ENCODE measurements at regions not wholly inside any gene's neighbourhood (a gene's known extent, or its start where the extent isn't known, plus 50 kb on each side); places are given as distances from the start of the nearest gene placed in this dataset.

DNA sequence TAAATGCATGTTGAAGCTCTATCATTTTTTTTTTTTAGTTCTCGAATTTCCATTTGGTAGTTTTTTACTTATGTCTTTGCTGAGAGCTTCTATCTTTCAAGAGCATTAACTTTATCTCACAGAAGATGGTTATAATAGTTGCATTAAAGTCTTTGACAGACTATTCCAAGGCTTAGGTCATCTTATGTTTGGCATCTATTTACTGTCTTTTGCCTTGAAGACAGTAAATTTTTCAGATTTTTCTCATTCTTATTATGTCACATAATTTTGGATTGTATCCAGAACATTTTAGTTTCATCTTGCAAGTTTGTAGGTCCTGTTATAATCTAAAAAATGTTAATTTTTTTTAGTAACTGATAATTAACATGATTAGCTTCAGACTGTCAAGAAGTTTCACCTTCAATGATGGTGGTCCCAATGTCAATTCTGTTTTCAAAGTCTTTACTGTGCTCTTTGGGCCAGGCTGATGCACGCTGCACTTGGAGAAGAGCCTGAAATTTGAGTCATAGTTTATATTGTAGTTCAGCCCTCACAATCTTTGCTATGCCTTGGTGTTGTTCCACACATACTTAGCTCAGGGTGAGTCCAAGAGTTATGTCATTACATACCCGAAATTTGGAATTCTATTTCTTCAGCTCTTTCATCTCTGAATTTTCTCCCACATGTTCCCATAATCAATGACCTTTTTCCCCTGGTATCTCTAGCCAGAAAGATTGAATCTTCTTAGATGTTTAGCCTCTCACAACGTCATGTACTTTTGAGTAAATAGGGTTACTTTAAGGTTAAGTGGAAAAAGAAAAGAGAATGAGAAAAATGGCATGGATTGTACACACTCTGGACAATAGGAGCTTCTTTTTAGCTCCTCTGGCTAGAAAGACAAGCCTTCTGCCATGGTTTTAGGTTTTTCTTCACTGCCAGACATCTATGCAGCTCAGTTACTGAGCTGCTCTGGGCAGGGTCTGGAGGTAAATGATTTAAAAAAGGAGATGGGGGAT is 110.3 kb upstream of the BTBD3 start:
- Histone ChIP-seq H3K4me1 (ENCODE audit: control insufficient read depth, insufficient read depth, low read length) (no peaks in the 10 kb centered on the region), H3K4me3 (ENCODE audit: low read depth in 2 of 2, low read length in 2 of 2) (no peak overlapping the region), H3K36me3 (ENCODE audit: control insufficient read depth, insufficient read depth, low read length) (no peaks in the 10 kb centered on the region), H3K9me3 (ENCODE audit: control insufficient read depth, insufficient read depth, low read depth, low read length) (no peaks in the 10 kb centered on the region), H3K27ac (ENCODE audit: low read length) (no peak overlapping the region), H3K27me3 (ENCODE audit: control insufficient read depth, insufficient read depth, low read length) (no peaks in the 10 kb centered on the region; the same call in 1 of the 2 replicates)
- no peak for ATAC-seq
- BruUV-seq (replicated peaks), result no TSS peak
- CTCF ChIA-PET, result no interaction called here
- DNase-seq (ENCODE audit: low read depth, low spot score), result no peak
- in situ Hi-C loops (cut with HindIII; ENCODE audit: low pct_unique_long_range_greater_than_20kb, low sequenced_read_pairs) (no loop called here), intact Hi-C loops (cut with micrococcal nuclease; ENCODE audit: unreplicated experiment) (no loop called here)
- TF ChIP-seq SIN3A (IDR thresholded peaks at IDR 0.05; ENCODE audit: borderline replicate concordance, insufficient read depth, low read depth, low read length) (no peak), POLR2AphosphoS5 (IDR thresholded peaks at IDR 0.05; ENCODE audit: low read depth, low read length) (no peak), TCF7L2 (IDR thresholded peaks at IDR 0.05; ENCODE audit: low read depth, low read length) (no peak)
- TF ChIP-seq, protein P1, sequence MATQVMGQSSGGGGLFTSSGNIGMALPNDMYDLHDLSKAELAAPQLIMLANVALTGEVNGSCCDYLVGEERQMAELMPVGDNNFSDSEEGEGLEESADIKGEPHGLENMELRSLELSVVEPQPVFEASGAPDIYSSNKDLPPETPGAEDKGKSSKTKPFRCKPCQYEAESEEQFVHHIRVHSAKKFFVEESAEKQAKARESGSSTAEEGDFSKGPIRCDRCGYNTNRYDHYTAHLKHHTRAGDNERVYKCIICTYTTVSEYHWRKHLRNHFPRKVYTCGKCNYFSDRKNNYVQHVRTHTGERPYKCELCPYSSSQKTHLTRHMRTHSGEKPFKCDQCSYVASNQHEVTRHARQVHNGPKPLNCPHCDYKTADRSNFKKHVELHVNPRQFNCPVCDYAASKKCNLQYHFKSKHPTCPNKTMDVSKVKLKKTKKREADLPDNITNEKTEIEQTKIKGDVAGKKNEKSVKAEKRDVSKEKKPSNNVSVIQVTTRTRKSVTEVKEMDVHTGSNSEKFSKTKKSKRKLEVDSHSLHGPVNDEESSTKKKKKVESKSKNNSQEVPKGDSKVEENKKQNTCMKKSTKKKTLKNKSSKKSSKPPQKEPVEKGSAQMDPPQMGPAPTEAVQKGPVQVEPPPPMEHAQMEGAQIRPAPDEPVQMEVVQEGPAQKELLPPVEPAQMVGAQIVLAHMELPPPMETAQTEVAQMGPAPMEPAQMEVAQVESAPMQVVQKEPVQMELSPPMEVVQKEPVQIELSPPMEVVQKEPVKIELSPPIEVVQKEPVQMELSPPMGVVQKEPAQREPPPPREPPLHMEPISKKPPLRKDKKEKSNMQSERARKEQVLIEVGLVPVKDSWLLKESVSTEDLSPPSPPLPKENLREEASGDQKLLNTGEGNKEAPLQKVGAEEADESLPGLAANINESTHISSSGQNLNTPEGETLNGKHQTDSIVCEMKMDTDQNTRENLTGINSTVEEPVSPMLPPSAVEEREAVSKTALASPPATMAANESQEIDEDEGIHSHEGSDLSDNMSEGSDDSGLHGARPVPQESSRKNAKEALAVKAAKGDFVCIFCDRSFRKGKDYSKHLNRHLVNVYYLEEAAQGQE (IDR thresholded peaks at IDR 0.05; ENCODE audit: insufficient read depth in 1 of 2, low read depth in 2 of 2, low read length in 1 of 2), result no peak
- TF ChIP-seq, protein P2, sequence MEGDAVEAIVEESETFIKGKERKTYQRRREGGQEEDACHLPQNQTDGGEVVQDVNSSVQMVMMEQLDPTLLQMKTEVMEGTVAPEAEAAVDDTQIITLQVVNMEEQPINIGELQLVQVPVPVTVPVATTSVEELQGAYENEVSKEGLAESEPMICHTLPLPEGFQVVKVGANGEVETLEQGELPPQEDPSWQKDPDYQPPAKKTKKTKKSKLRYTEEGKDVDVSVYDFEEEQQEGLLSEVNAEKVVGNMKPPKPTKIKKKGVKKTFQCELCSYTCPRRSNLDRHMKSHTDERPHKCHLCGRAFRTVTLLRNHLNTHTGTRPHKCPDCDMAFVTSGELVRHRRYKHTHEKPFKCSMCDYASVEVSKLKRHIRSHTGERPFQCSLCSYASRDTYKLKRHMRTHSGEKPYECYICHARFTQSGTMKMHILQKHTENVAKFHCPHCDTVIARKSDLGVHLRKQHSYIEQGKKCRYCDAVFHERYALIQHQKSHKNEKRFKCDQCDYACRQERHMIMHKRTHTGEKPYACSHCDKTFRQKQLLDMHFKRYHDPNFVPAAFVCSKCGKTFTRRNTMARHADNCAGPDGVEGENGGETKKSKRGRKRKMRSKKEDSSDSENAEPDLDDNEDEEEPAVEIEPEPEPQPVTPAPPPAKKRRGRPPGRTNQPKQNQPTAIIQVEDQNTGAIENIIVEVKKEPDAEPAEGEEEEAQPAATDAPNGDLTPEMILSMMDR (IDR thresholded peaks at IDR 0.05), result no peak
- POLR2A ChIA-PET, result no interaction called here

DNA sequence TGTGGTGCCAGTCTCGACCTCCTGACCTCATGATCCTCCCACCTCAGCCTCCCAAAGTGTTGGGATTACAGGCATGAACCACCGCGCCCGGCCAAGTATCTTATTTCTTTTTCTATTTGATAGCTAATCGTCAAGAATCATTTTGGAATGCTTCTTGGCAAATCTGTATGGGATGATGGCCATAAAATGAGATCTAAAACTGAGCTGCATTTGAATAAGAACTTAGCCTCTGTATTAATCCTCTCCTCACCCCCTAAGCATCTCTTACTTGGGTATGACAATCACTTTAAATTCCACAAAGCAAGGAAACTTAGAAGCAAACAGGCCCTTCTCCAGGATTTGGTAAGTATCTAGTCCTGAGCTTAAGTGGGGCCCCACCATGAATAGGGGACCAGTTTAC is 108.9 kb upstream of the BTBD3 start:
- H3K27me3 ChIP-seq (ENCODE audit: control insufficient read depth, insufficient read depth, low read length), result no peaks in the 10 kb centered on the region; the same call in 1 of the 2 replicates
- no peaks in the 10 kb centered on the region for H3K9me3 ChIP-seq (ENCODE audit: control insufficient read depth, insufficient read depth, low read depth, low read length)
- intact Hi-C loops (cut with micrococcal nuclease; ENCODE audit: unreplicated experiment), result no loop called here
- H3K36me3 ChIP-seq (ENCODE audit: control insufficient read depth, insufficient read depth, low read length), result no peaks in the 10 kb centered on the region
- CTCF ChIA-PET, result no interaction called here
- no peaks in the 10 kb centered on the region for H3K4me1 ChIP-seq (ENCODE audit: control insufficient read depth, insufficient read depth, low read length)
- H3K4me3 ChIP-seq (ENCODE audit: low read depth in 2 of 2, low read length in 2 of 2), result no peak overlapping the region
- TF ChIP-seq SIN3A (IDR thresholded peaks at IDR 0.05; ENCODE audit: borderline replicate concordance, insufficient read depth, low read depth, low read length), result no peak
- TF ChIP-seq TCF7L2 (IDR thresholded peaks at IDR 0.05; ENCODE audit: low read depth, low read length), result no peak
- no peak for TF ChIP-seq POLR2AphosphoS5 (IDR thresholded peaks at IDR 0.05; ENCODE audit: low read depth, low read length)
- TF ChIP-seq, protein P2 (IDR thresholded peaks at IDR 0.05), result no peak
- DNase-seq (ENCODE audit: low read depth, low spot score) (no peak), ATAC-seq (no peak)
- POLR2A ChIA-PET, result no interaction called here
- no TSS peak for BruUV-seq (replicated peaks)
- no peak overlapping the region for H3K27ac ChIP-seq (ENCODE audit: low read length)
- in situ Hi-C loops (cut with HindIII; ENCODE audit: low pct_unique_long_range_greater_than_20kb, low sequenced_read_pairs), result no loop called here

Measured in Panc1 (cell line).